ENCODE measurements at regions not wholly inside any gene's neighbourhood (a gene's known extent, or its start where the extent isn't known, plus 50 kb on each side); places are given as distances from the start of the nearest gene placed in this dataset.

DNA sequence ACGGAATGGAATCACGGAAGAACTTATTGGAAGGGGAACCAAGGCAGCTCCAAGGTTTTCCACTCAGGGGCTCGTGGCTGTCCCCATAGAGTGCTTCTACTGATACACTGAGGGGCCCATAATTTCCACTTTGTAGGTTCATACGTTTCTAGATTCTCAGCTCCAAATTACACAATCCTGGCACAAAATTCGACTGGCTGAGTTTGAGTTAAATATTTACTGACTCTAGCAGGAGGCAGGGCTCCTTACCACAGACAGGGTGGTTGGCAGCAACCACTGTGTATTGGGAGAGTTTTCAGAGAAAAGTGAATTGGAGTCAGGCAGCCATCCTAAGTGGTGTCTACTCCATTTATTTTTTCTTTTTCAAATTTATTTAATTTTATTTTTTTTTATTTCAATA is 55.4 kb upstream of the SEC61G start:
- H3K27me3 Mint-ChIP-seq (ENCODE audit: unreplicated experiment) = peaks cover 5% of the 10 kb centered on the region
- peaks cover 3% of the 10 kb centered on the region for H3K36me3 Mint-ChIP-seq (ENCODE audit: unreplicated experiment)
- H3K9me3 Mint-ChIP-seq (ENCODE audit: unreplicated experiment) = no peaks in the 10 kb centered on the region
- TF ChIP-seq, protein P1, sequence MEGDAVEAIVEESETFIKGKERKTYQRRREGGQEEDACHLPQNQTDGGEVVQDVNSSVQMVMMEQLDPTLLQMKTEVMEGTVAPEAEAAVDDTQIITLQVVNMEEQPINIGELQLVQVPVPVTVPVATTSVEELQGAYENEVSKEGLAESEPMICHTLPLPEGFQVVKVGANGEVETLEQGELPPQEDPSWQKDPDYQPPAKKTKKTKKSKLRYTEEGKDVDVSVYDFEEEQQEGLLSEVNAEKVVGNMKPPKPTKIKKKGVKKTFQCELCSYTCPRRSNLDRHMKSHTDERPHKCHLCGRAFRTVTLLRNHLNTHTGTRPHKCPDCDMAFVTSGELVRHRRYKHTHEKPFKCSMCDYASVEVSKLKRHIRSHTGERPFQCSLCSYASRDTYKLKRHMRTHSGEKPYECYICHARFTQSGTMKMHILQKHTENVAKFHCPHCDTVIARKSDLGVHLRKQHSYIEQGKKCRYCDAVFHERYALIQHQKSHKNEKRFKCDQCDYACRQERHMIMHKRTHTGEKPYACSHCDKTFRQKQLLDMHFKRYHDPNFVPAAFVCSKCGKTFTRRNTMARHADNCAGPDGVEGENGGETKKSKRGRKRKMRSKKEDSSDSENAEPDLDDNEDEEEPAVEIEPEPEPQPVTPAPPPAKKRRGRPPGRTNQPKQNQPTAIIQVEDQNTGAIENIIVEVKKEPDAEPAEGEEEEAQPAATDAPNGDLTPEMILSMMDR (IDR thresholded peaks at IDR 0.05) = no peak
- no peak for DNase-seq (ENCODE audit: extremely low spot score, unreplicated experiment)
- no peak overlapping the region for H3K4me3 Mint-ChIP-seq (ENCODE audit: unreplicated experiment)
- peaks cover 40% of the 10 kb centered on the region for H3K4me1 Mint-ChIP-seq (ENCODE audit: unreplicated experiment)
- no peak overlapping the region for H3K27ac Mint-ChIP-seq (ENCODE audit: unreplicated experiment)

DNA sequence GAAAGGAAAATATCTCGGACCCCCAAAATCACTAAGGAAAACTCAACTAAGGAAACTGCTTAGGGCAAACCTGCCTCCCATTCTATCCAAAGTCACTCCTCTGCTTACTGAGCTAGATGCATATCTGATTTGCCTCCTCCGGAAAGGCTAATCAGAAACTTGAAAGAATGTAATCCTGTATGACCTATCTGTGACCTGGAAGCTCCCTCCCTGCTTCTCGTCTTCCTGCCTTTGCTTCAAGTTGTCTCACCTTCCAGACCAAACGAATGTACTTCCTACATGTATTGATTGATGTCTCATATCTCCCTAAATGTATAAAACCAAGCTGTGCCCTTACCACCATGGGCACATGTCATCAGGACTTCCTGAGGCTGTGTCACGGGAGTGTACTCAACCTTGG is 58.1 kb upstream of the SEC61G start:
- TF ChIP-seq, protein P1 (IDR thresholded peaks at IDR 0.05) = no peak
- no peak for DNase-seq (ENCODE audit: extremely low spot score, unreplicated experiment)
- Mint-ChIP-seq H3K27me3 (ENCODE audit: unreplicated experiment) (peaks cover 5% of the 10 kb centered on the region), H3K9me3 (ENCODE audit: unreplicated experiment) (no peaks in the 10 kb centered on the region), H3K4me3 (ENCODE audit: unreplicated experiment) (no peak overlapping the region), H3K36me3 (ENCODE audit: unreplicated experiment) (peaks cover 3% of the 10 kb centered on the region), H3K27ac (ENCODE audit: unreplicated experiment) (no peak overlapping the region), H3K4me1 (ENCODE audit: unreplicated experiment) (peaks cover 13% of the 10 kb centered on the region)

DNA sequence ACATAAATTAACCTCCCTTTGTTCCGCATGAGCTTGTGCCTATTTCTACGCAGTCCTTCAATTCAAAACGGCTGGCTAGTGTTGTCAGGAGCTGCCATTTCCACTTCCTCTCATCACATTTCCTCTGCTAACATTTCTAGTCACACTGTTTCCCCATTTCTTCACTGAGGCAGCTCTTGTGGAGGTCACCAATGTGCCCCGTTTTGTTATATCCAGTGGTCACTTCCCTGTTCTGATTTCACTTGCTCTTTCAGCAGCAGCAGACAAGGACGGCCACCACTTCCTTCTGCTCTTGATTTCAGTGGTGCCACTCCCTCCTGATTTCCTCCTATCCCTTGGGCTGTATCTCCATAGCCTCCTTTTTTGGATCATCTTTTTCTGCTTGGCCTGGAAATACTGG is 64.8 kb upstream of the SEC61G start:
- DNase-seq (ENCODE audit: extremely low spot score, unreplicated experiment) = no peak
- H3K36me3 Mint-ChIP-seq (ENCODE audit: unreplicated experiment) = peaks cover 3% of the 10 kb centered on the region
- peaks cover 2% of the 10 kb centered on the region for H3K27me3 Mint-ChIP-seq (ENCODE audit: unreplicated experiment)
- H3K27ac Mint-ChIP-seq (ENCODE audit: unreplicated experiment) = no peak overlapping the region
- TF ChIP-seq, protein P1 (IDR thresholded peaks at IDR 0.05) = no peak
- peaks cover 2% of the 10 kb centered on the region for H3K4me1 Mint-ChIP-seq (ENCODE audit: unreplicated experiment)
- no peak overlapping the region for H3K4me3 Mint-ChIP-seq (ENCODE audit: unreplicated experiment)
- H3K9me3 Mint-ChIP-seq (ENCODE audit: unreplicated experiment) = peaks cover 12% of the 10 kb centered on the region

DNA sequence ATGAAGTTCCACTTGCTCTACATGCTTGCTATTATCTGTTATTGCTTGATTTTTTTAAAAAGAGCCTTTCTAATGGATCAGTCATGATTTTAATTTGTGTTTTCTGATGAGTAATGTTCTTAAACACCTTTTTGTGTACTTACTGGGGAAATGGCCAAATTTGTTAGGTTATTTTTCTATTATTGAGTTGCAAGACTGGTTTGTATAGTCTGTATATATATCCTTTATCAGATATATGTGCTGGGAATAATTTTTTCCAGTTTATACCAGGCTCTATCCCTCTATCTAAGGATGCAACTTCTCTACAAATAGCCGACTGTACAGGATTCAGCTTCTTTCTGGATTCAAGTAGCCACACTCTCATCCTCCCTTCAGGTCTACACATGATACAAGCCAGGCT is 65.6 kb upstream of the SEC61G start:
- H3K27me3 Mint-ChIP-seq (ENCODE audit: unreplicated experiment) = peaks cover 2% of the 10 kb centered on the region
- H3K27ac Mint-ChIP-seq (ENCODE audit: unreplicated experiment) = no peak overlapping the region
- peaks cover 3% of the 10 kb centered on the region for H3K36me3 Mint-ChIP-seq (ENCODE audit: unreplicated experiment)
- no peak for DNase-seq (ENCODE audit: extremely low spot score, unreplicated experiment)
- peaks cover 2% of the 10 kb centered on the region for H3K4me1 Mint-ChIP-seq (ENCODE audit: unreplicated experiment)
- peaks cover 19% of the 10 kb centered on the region for H3K9me3 Mint-ChIP-seq (ENCODE audit: unreplicated experiment)
- TF ChIP-seq, protein P1 (IDR thresholded peaks at IDR 0.05) = no peak
- H3K4me3 Mint-ChIP-seq (ENCODE audit: unreplicated experiment) = no peak overlapping the region

DNA sequence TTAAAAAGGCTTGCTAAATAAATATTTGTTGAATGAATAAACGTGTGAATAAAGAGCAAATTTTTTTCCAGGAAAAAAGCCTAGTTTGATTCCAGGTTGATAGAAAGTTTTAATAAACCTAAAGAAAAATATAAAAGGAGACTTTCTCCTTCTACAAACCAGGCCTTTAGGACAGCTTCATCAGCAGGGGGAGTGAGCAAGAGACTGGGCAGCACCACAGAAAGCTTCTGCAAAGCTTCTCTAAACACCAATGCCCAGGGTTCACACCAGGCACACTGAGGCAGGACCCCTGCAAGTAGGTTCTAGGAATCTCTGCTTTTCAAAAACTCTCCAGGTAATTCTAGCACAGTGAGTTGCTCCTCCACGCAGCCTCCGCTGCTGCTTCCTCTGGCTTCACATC is 66.4 kb upstream of the SEC61G start:
- Mint-ChIP-seq H3K9me3 (ENCODE audit: unreplicated experiment) (peaks cover 19% of the 10 kb centered on the region), H3K27me3 (ENCODE audit: unreplicated experiment) (peaks cover 2% of the 10 kb centered on the region), H3K4me3 (ENCODE audit: unreplicated experiment) (no peak overlapping the region)

More for the DNA sequence above, 66.4 kb upstream of the SEC61G start:
- Mint-ChIP-seq H3K4me1 (ENCODE audit: unreplicated experiment) (peaks cover 2% of the 10 kb centered on the region), H3K36me3 (ENCODE audit: unreplicated experiment) (peaks cover 3% of the 10 kb centered on the region), H3K27ac (ENCODE audit: unreplicated experiment) (no peak overlapping the region)
- TF ChIP-seq, protein P1 (IDR thresholded peaks at IDR 0.05) = no peak
- no peak for DNase-seq (ENCODE audit: extremely low spot score, unreplicated experiment)

All from osteocyte (in vitro differentiated cells).